HEK293T (cell line): ENCODE measurements at regions not wholly inside any gene's neighbourhood (a gene's known extent, or its start where the extent isn't known, plus 50 kb on each side); places are given as distances from the start of the nearest gene placed in this dataset.

Experiments used
- CTCF ChIA-PET: fragments of 350-600 bp; formaldehyde crosslinking; extraction: SDS; loops from one replicate; lab custom pipeline; 2021; ENCODE audit warnings: antibody characterized with exemption, inconsistent platforms; lab: Yijun Ruan, JAX
- POLR2A ChIA-PET: fragments of 350-600 bp; formaldehyde crosslinking; extraction: SDS; loops from one replicate; lab custom pipeline; 2020; ENCODE audit warnings: antibody characterized with exemption, inconsistent platforms; lab: Yijun Ruan, JAX
- DNase-seq: peaks from one replicate; pipeline ENCODE4 v3.0.0; 2012; ENCODE audit warnings: mixed read lengths; ENCODE audit errors: extremely low spot score
- ARNT ChIP-seq: fragments of 450-650 bp; IDR thresholded peaks from 2 replicates; pipeline ENCODE4 v1.6.1; 2017; ENCODE audit warnings: mild to moderate bottlenecking
- BHLHE40 ChIP-seq: fragments of 450-650 bp; IDR thresholded peaks from 2 replicates; pipeline ENCODE4 v1.6.1; 2016; ENCODE audit warnings: mild to moderate bottlenecking, moderate library complexity, borderline replicate concordance
- CTBP1 ChIP-seq: fragments of 450-650 bp; IDR thresholded peaks from 2 replicates; pipeline ENCODE4 v1.6.1; 2016; ENCODE audit warnings: borderline replicate concordance
- ELF4 ChIP-seq: fragments of 450-650 bp; IDR thresholded peaks from 2 replicates; pipeline ENCODE4 v1.6.1; 2017; ENCODE audit warnings: antibody characterized with exemption
- FOXA1 ChIP-seq: fragments of 450-650 bp; IDR thresholded peaks from 2 replicates; pipeline ENCODE4 v1.6.1; 2016; ENCODE audit warnings: mild to moderate bottlenecking
- FOXK2 ChIP-seq: fragments of 450-650 bp; IDR thresholded peaks from 2 replicates; pipeline ENCODE4 v1.6.1; 2016; ENCODE audit warnings: mild to moderate bottlenecking
- FOXM1 ChIP-seq: fragments of 450-650 bp; IDR thresholded peaks from 2 replicates; pipeline ENCODE4 v1.6.1; 2017; ENCODE audit warnings: mild to moderate bottlenecking, borderline replicate concordance
- HDGF ChIP-seq: fragments of 450-650 bp; IDR thresholded peaks from 2 replicates; pipeline ENCODE4 v1.6.1; 2017; ENCODE audit warnings: antibody characterized with exemption, borderline replicate concordance
- L3MBTL2 ChIP-seq: fragments of 450-650 bp; conservative IDR thresholded peaks from 2 replicates; pipeline ENCODE4 v1.6.1; 2016; ENCODE audit warnings: mild to moderate bottlenecking
- LEF1 ChIP-seq: fragments of 450-650 bp; IDR thresholded peaks from 2 replicates; pipeline ENCODE4 v1.6.1; 2017; ENCODE audit warnings: mild to moderate bottlenecking, borderline replicate concordance
- NFRKB ChIP-seq: fragments of 450-650 bp; IDR thresholded peaks from 2 replicates; pipeline ENCODE4 v1.6.1; 2016; ENCODE audit warnings: mild to moderate bottlenecking, moderate library complexity
- PKNOX1 ChIP-seq: fragments of 450-650 bp; IDR thresholded peaks from 2 replicates; pipeline ENCODE4 v1.6.1; 2016
- SP1 ChIP-seq: fragments of 450-650 bp; IDR thresholded peaks from 2 replicates; pipeline ENCODE4 v1.6.1; 2017
- SUZ12 ChIP-seq: fragments of 450-650 bp; IDR thresholded peaks from 2 replicates; pipeline ENCODE4 v1.6.1; 2016; ENCODE audit warnings: mild to moderate bottlenecking
- TARDBP ChIP-seq: fragments of 450-650 bp; IDR thresholded peaks from 2 replicates; pipeline ENCODE4 v1.6.1; 2016
- ZNF384 ChIP-seq: fragments of 450-650 bp; IDR thresholded peaks from 2 replicates; pipeline ENCODE4 v1.6.1; 2016

- no peak for DNase-seq
- ChIA-PET POLR2A (no interaction called here), CTCF (no interaction called here)
- no peak for TF ChIP-seq ARNT
- TF ChIP-seq PKNOX1, result no peak
- no peak for TF ChIP-seq ZNF384
- no peak for TF ChIP-seq L3MBTL2
- TF ChIP-seq FOXM1, result no peak
- no peak for TF ChIP-seq SP1
- TF ChIP-seq HDGF, result no peak
- TF ChIP-seq BHLHE40, result no peak
- TF ChIP-seq ELF4, result no peak
- TF ChIP-seq FOXA1, result no peak
- no peak for TF ChIP-seq SUZ12
Measured at GRCh38 chr14:59067127-59067894, 121.2 kb upstream of the DAAM1 start.

DNA sequence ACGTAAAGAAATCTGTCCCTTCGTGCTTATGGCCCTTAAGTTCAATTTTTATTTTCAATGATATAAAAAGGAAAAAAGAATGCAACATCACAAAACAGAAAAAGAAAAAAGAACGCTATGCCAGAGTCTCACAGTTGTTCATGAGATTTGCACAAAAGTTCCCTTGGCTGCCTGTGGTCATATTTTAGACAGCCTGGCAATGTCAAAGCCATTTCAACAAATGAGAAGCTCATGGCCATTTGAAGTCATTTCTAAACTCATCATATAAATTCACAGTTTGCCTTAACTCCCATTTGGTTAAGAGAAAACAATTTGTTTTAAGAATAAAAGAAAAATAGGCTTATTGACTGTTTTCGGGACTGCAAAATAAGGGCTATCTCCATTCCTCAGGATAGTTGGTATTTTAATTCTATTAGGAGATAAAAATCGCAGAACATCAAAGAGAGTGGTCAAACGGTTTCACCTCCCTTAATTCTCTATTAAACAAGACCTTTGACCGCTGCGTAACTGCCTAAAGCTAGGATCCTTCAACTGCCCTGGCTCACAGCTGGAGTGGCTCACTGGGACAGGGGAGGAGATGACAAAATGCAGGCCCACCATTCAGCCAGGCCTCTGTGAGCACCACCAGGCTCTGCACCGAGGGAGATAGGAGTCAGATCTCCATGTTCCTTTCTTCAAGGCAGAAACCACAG lies 119.2 kb upstream of the DAAM1 start:
- CTCF ChIA-PET, result no interaction called here

GRCh38 chr14:59075506-59075905 lies 113.0 kb upstream of the DAAM1 start:
- ChIA-PET CTCF (no interaction called here), POLR2A (no interaction called here)
- TF ChIP-seq SUZ12 (no peak), HDGF (no peak), TARDBP (no peak), CTBP1 (no peak)
- no peak for DNase-seq

More for the DNA sequence above, 119.2 kb upstream of the DAAM1 start:
- TF ChIP-seq L3MBTL2, result no peak
- TF ChIP-seq HDGF, result no peak
- no peak for TF ChIP-seq FOXM1
- TF ChIP-seq PKNOX1, result no peak
- TF ChIP-seq ZNF384, result no peak
- TF ChIP-seq ARNT, result no peak
- no peak for TF ChIP-seq BHLHE40
- TF ChIP-seq SUZ12, result no peak
- no peak for TF ChIP-seq TARDBP
- POLR2A ChIA-PET, result interaction anchor here (0.8 kb wide), 1 partner anchor 862 kb away, joined by 4 read pairs; no protein-coding TSS in a partner anchor
- no peak for DNase-seq

DNA sequence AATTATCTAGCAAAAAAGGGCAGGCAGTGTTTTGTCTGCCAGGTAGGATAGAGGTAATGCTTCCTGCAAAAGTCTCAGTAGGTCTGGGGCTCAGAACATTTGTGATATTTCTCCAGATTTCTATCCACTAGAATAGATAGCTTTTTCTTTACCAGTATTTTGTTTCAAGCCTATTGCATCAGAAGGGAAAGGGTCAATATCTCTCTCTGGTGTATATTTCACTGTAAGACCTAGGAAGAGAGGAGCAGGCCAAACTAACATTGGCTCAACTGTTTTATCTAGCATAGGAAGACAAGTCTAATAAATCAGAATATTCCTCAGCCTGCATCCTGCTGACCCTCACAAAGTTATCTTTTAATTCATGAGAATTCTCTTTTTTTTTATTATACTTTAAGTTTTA lies 106.7 kb upstream of the DAAM1 start:
- ChIA-PET POLR2A (no interaction called here), CTCF (no interaction called here)
- no peak for TF ChIP-seq LEF1
- TF ChIP-seq HDGF, result no peak
- TF ChIP-seq FOXM1, result no peak
- no peak for DNase-seq

- ChIA-PET POLR2A (no interaction called here), CTCF (no interaction called here)
- TF ChIP-seq ARNT, result no peak
- TF ChIP-seq TARDBP, result no peak
- TF ChIP-seq FOXK2, result no peak
- no peak for TF ChIP-seq FOXM1
- TF ChIP-seq SUZ12, result no peak
- TF ChIP-seq LEF1, result no peak
- no peak for TF ChIP-seq PKNOX1
- no peak for TF ChIP-seq ELF4
- TF ChIP-seq HDGF, result no peak
- TF ChIP-seq ZNF384, result no peak
- TF ChIP-seq FOXA1, result no peak
- TF ChIP-seq NFRKB, result no peak
- TF ChIP-seq L3MBTL2, result no peak
- TF ChIP-seq CTBP1, result no peak
- no peak for DNase-seq
Measured at GRCh38 chr14:59085207-59085739, 103.2 kb upstream of the DAAM1 start.

DNA sequence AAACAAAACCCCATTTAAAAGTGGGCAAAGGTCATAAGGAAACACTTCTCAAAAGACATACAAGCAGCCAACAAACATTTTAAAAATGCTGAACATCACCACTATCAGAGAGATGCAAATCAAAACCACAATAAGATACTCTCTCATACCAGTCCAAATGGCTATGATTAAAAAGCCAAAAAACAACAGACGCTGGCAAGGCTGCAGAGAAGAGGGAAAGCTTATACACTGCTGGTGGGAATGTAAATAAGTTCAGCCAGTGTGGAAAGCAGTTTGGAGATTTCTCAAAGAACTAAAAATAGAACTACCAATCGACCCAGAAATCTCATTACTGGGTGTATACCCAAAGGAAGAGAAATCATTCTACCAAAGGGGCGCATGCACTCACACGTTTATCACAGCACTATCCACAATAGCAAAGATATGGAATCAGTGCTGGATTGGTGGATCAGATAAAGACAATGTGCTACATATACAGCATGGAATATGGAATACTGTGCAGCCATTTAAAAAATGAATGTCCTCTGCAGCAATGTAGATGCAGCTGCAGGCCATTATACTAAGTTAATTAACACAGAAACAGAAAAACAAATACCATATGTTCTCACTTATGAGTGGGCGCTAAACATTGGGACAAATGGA lies 102.1 kb upstream of the DAAM1 start:
- no peak for TF ChIP-seq HDGF
- TF ChIP-seq PKNOX1, result no peak
- POLR2A ChIA-PET, result no interaction called here
- CTCF ChIA-PET, result no interaction called here
- no peak for DNase-seq
